Ovary (tissue), 3 donors: ENCODE measurements at regions not wholly inside any gene's neighbourhood (a gene's known extent, or its start where the extent isn't known, plus 50 kb on each side); places are given as distances from the start of the nearest gene placed in this dataset.

Source experiments
- CTCF ChIP-seq, 3 donors: fragments of 450-650 bp in 2 of 3; fragments of 200-600 bp in 1 of 3; IDR thresholded peaks; one replicate each; pipeline versions ENCODE4 v1.5.1 to v1.8.0; 2016 to 2022; ENCODE audit warnings: antibody characterized with exemption in 3 of 3, mild to moderate bottlenecking in 1 of 3
- EP300 ChIP-seq: sonication (generic); formaldehyde crosslinking; IDR thresholded peaks from one replicate; pipeline ENCODE4 v1.6.1; 2017; ENCODE audit warnings: antibody characterized with exemption
- POLR2A ChIP-seq: fragments of 450-650 bp; IDR thresholded peaks from one replicate; pipeline ENCODE4 v1.6.1; 2017; ENCODE audit warnings: antibody characterized with exemption, mild to moderate bottlenecking, moderate library complexity
- donor health status: DM: no; HTN: no; CAD: no.

DNA sequence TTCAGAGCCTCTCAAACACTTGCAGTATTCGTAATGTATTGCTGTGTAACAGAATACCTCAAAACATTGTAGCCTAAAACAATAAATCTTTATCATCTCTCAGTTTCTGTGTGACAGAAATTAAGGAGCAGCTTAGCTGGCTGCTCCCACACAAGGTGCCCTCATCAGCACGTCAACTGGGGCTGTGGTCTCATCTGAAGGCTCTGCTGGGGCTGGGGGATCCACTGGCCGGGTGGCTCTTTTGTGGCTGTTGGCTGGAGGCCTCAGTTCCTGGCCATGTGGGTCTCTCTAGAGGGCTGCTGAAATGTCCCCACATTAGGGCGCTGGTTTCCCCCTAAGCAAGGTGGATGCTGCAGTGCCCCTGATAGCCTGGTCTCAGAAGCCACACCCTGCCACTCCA, 113.4 kb upstream of the CIBAR2 start:
- no peak for TF ChIP-seq CTCF (IDR thresholded peaks at IDR 0.05)
- no peak for TF ChIP-seq EP300
- TF ChIP-seq POLR2A, result no peak
